Mesenchymal stem cell (in vitro differentiated cells and primary cell): ENCODE measurements at regions not wholly inside any gene's neighbourhood (a gene's known extent, or its start where the extent isn't known, plus 50 kb on each side); places are given as distances from the start of the nearest gene placed in this dataset.

Source experiments
- DNase-seq: peaks from one replicate; pipeline ENCODE4 v3.0.0-alpha.2; 2013
- H2AFZ ChIP-seq: one replicate; pipeline ENCODE4 v1.6.1; 2013; ENCODE audit warnings: low read depth, mild to moderate bottlenecking, control low read depth, inconsistent platforms, low read length, moderate library complexity
- H2AK5ac ChIP-seq: 2 replicates; pipeline ENCODE4 v1.6.1; 2013; ENCODE audit warnings: low read length, moderate library complexity, mild to moderate bottlenecking, inconsistent platforms; ENCODE audit not compliant: severe bottlenecking
- H2BK120ac ChIP-seq: one replicate; pipeline ENCODE4 v1.6.1; 2013; ENCODE audit warnings: low read depth, mild to moderate bottlenecking, inconsistent platforms, low read length, moderate library complexity
- H2BK12ac ChIP-seq, 2 experiments: one replicate each; pipeline ENCODE4 v1.6.1; 2013; ENCODE audit warnings: inconsistent platforms in 2 of 2, low read length in 2 of 2, mild to moderate bottlenecking in 2 of 2, moderate library complexity in 2 of 2, control low read depth in 1 of 2
- H2BK15ac ChIP-seq: one replicate; pipeline ENCODE4 v1.6.1; 2013; ENCODE audit warnings: mild to moderate bottlenecking, low read depth, inconsistent platforms; ENCODE audit not compliant: poor library complexity, severe bottlenecking
- H2BK5ac ChIP-seq: 2 replicates; pipeline ENCODE4 v1.6.1; 2013; ENCODE audit warnings: low read depth, mild to moderate bottlenecking, low read length, control low read depth, inconsistent platforms; ENCODE audit not compliant: poor library complexity, severe bottlenecking
- H3K14ac ChIP-seq, 2 experiments: one replicate each; pipeline ENCODE4 v1.6.1; 2013; ENCODE audit warnings: inconsistent platforms in 2 of 2, low read length in 2 of 2, control low read depth in 1 of 2, mild to moderate bottlenecking in 1 of 2, moderate library complexity in 1 of 2
- H3K18ac ChIP-seq, 2 experiments: one replicate each; pipeline ENCODE4 v1.6.1; 2013; ENCODE audit warnings: inconsistent platforms in 2 of 2, low read length in 2 of 2, control low read depth in 1 of 2, low read depth in 1 of 2, mild to moderate bottlenecking in 1 of 2
- H3K23ac ChIP-seq, 2 experiments: one replicate each; pipeline ENCODE4 v1.6.1; 2013; ENCODE audit warnings: inconsistent platforms in 2 of 2, low read length in 2 of 2, mild to moderate bottlenecking in 2 of 2, moderate library complexity in 2 of 2, control low read depth in 1 of 2
- H3K27ac ChIP-seq: 2 replicates; pipeline ENCODE4 v1.5.1; 2013; ENCODE audit warnings: mild to moderate bottlenecking, moderate library complexity, low read length, control low read depth, inconsistent platforms; ENCODE audit not compliant: poor library complexity, severe bottlenecking
- H3K27me3 ChIP-seq, 2 experiments: 2 replicates each; pipeline versions ENCODE4 v1.6.1 to v1.7.0; 2013; ENCODE audit warnings: low read length in 2 of 2, mild to moderate bottlenecking in 2 of 2, moderate library complexity in 2 of 2, control low read depth in 1 of 2, inconsistent platforms in 1 of 2; ENCODE audit not compliant: control insufficient read depth in 1 of 2, insufficient read depth in 1 of 2
- H3K36me3 ChIP-seq, 2 experiments: 2 replicates each; pipeline versions ENCODE4 v1.6.1 to v1.7.0; 2013; ENCODE audit warnings: low read length in 2 of 2, control low read depth in 1 of 2, inconsistent platforms in 1 of 2, low read depth in 1 of 2, mild to moderate bottlenecking in 1 of 2; ENCODE audit not compliant: insufficient read depth in 2 of 2, control insufficient read depth in 1 of 2
- H3K4ac ChIP-seq, 2 experiments: one replicate each; pipeline ENCODE4 v1.6.1; 2013; ENCODE audit warnings: inconsistent platforms in 2 of 2, low read length in 2 of 2, mild to moderate bottlenecking in 2 of 2, moderate library complexity in 2 of 2, control low read depth in 1 of 2, low read depth in 1 of 2
- H3K4me1 ChIP-seq: 2 replicates; pipeline ENCODE4 v1.6.1; 2013; ENCODE audit warnings: low read depth, low read length, control low read depth; ENCODE audit not compliant: control insufficient read depth, insufficient read depth
- H3K4me2 ChIP-seq: 2 replicates; pipeline ENCODE4 v1.6.1; 2013; ENCODE audit warnings: low read length, mild to moderate bottlenecking, inconsistent platforms; ENCODE audit not compliant: poor library complexity, severe bottlenecking
- H3K4me3 ChIP-seq, 2 experiments: 2 replicates each; pipeline versions ENCODE4 v1.5.1 to v1.7.0; 2013; ENCODE audit warnings: low read length in 2 of 2, mild to moderate bottlenecking in 2 of 2, control low read depth in 1 of 2, low read depth in 1 of 2; ENCODE audit not compliant: insufficient read depth in 1 of 2
- H3K79me1 ChIP-seq: replicated peaks from 2 replicates; pipeline ENCODE4 v1.6.1; 2013; ENCODE audit warnings: mild to moderate bottlenecking, control low read depth, low read length, inconsistent platforms; ENCODE audit not compliant: poor library complexity, severe bottlenecking
- H3K9ac ChIP-seq: 2 replicates; pipeline ENCODE4 v1.7.0; 2013; ENCODE audit warnings: mild to moderate bottlenecking, low read length, moderate library complexity
- H3K9me3 ChIP-seq: 2 replicates; pipeline ENCODE4 v1.7.0; 2013; ENCODE audit warnings: mild to moderate bottlenecking, low read length; ENCODE audit not compliant: control insufficient read depth
- H4K8ac ChIP-seq: one replicate; pipeline ENCODE4 v1.6.1; 2013; ENCODE audit warnings: inconsistent platforms, mild to moderate bottlenecking, low read length, moderate library complexity
- H4K91ac ChIP-seq: one replicate; pipeline ENCODE4 v1.6.1; 2013; ENCODE audit warnings: mild to moderate bottlenecking, low read length, inconsistent platforms
- WGBS: methylation state at CpG from one replicate; pipeline ENCODE4 v1.1.7; 2013; ENCODE audit warnings: mixed read lengths; 5-methylcytosine and 5-hydroxymethylcytosine counted together

- no peak overlapping the region for H2BK120ac ChIP-seq
- H3K14ac ChIP-seq, result no peak overlapping the region
- no peak overlapping the region for H3K4ac ChIP-seq
- H3K18ac ChIP-seq, result no peak overlapping the region
- no peak overlapping the region for H3K27ac ChIP-seq
- no peak for DNase-seq
- H3K27me3 ChIP-seq, result peaks cover 0 to 27% of the 10 kb centered on the region in 2 experiments
- no peak overlapping the region for H3K9ac ChIP-seq
- no peak overlapping the region for H3K4me3 ChIP-seq
- no peak overlapping the region for H3K4me2 ChIP-seq
- 86% methylated on average over 12 of the region's 14 CpGs for WGBS
- no peak overlapping the region for H2AK5ac ChIP-seq
- no peak overlapping the region for H2AFZ ChIP-seq
- H3K79me1 ChIP-seq, result no peaks in the 10 kb centered on the region
- no peak overlapping the region for H3K23ac ChIP-seq
- H2BK5ac ChIP-seq, result no peak overlapping the region
- H3K4me1 ChIP-seq, result peaks cover 1% of the 10 kb centered on the region
- no peak overlapping the region for H4K8ac ChIP-seq
- H2BK15ac ChIP-seq, result no peak overlapping the region
- no peak overlapping the region for H4K91ac ChIP-seq
- H2BK12ac ChIP-seq, result no peak overlapping the region
- H3K36me3 ChIP-seq, result no peaks in the 10 kb centered on the region
- H3K9me3 ChIP-seq, result no peaks in the 10 kb centered on the region
Measured at GRCh38 chr13:111394211-111394922, 73.9 kb downstream of the TEX29 start.

GRCh38 chr13:111395511-111396393 is 75.3 kb downstream of the TEX29 start:
- Histone ChIP-seq H3K27me3 (peaks cover 0 to 28% of the 10 kb centered on the region in 2 experiments), H3K36me3 (no peaks in the 10 kb centered on the region), H3K4me2 (no peak overlapping the region), H2BK5ac (no peak overlapping the region), H3K9me3 (no peaks in the 10 kb centered on the region), H3K14ac (no peak overlapping the region), H2AFZ (peak overlapping the region; percentile 49), H3K23ac (no peak overlapping the region), H3K9ac (no peak overlapping the region), H3K79me1 (no peaks in the 10 kb centered on the region), H3K27ac (no peak overlapping the region), H2AK5ac (no peak overlapping the region), H3K18ac (no peak overlapping the region), H4K91ac (no peak overlapping the region), H2BK15ac (no peak overlapping the region), H2BK12ac (no peak overlapping the region), H3K4ac (no peak overlapping the region), H3K4me1 (peaks cover under 1% of the 10 kb centered on the region), H3K4me3 (no peak overlapping the region), H2BK120ac (no peak overlapping the region), H4K8ac (no peak overlapping the region)
- no peak for DNase-seq
- WGBS, result 84% methylated on average over 8 of the region's 9 CpGs

GRCh38 chr13:111396457-111396856 is 76.0 kb downstream of the TEX29 start:
- Histone ChIP-seq H2BK5ac (no peak overlapping the region), H3K23ac (no peak overlapping the region), H2BK12ac (no peak overlapping the region), H3K27ac (no peak overlapping the region), H4K8ac (no peak overlapping the region), H3K4me1 (no peaks in the 10 kb centered on the region), H3K9ac (no peak overlapping the region), H3K4me2 (no peak overlapping the region), H2BK15ac (no peak overlapping the region), H2AFZ (no peak overlapping the region), H3K4ac (no peak overlapping the region), H3K79me1 (no peaks in the 10 kb centered on the region), H3K9me3 (no peaks in the 10 kb centered on the region), H4K91ac (no peak overlapping the region), H3K27me3 (peaks cover 0 to 30% of the 10 kb centered on the region in 2 experiments), H2AK5ac (no peak overlapping the region), H3K18ac (no peak overlapping the region), H2BK120ac (no peak overlapping the region), H3K14ac (no peak overlapping the region), H3K36me3 (no peaks in the 10 kb centered on the region), H3K4me3 (no peak overlapping the region)
- DNase-seq, result no peak
- WGBS, result 86% methylated on average over 12 of the region's 12 CpGs

- H3K4me3 ChIP-seq, result no peak overlapping the region
- H3K9ac ChIP-seq, result no peak overlapping the region
Measured at GRCh38 chr13:111397202-111397880, 76.9 kb downstream of the TEX29 start.

More at GRCh38 chr13:111397202-111397880, 76.9 kb downstream of the TEX29 start:
- Histone ChIP-seq H3K9me3 (no peaks in the 10 kb centered on the region), H3K23ac (no peak overlapping the region), H3K27me3 (peaks cover 0 to 30% of the 10 kb centered on the region in 2 experiments), H3K4me1 (no peaks in the 10 kb centered on the region), H3K4me2 (no peak overlapping the region), H2BK120ac (no peak overlapping the region), H3K79me1 (no peaks in the 10 kb centered on the region), H2BK12ac (no peak overlapping the region), H4K8ac (no peak overlapping the region), H4K91ac (no peak overlapping the region), H3K14ac (no peak overlapping the region), H3K18ac (no peak overlapping the region), H3K36me3 (no peaks in the 10 kb centered on the region), H2BK5ac (no peak overlapping the region), H3K27ac (no peak overlapping the region), H2BK15ac (no peak overlapping the region), H3K4ac (no peak overlapping the region), H2AK5ac (no peak overlapping the region), H2AFZ (no peak overlapping the region)
- WGBS, result 92% methylated on average over 25 of the region's 25 CpGs
- no peak for DNase-seq
